A673 (cell line): ENCODE measurements at regions not wholly inside any gene's neighbourhood (a gene's known extent, or its start where the extent isn't known, plus 50 kb on each side); places are given as distances from the start of the nearest gene placed in this dataset.

Experiments used
- BruUV-seq: library from RNA; stranded (reverse); fragments of 400-500 nt; replicated peaks from 2 replicates; lab custom pipeline; 2021; lab: Mats Ljungman, UMichigan
- CTCF ChIA-PET: fragments of 300-600 bp; sonication (Branson Sonifier 250); formaldehyde crosslinking; loops from one replicate; lab custom pipeline; 2022; ENCODE audit warnings: antibody characterized with exemption; lab: Charles Lee
- POLR2A ChIA-PET: fragments of 300-600 bp; sonication (Branson Sonifier 250); formaldehyde crosslinking; loops from one replicate; lab custom pipeline; 2022; ENCODE audit warnings: antibody characterized with exemption; ENCODE audit not compliant: low non-redundant PET; lab: Charles Lee
- DNase-seq: peaks from one replicate; pipeline ENCODE4 v3.0.0-alpha.2; 2015; ENCODE audit warnings: low spot score
- H3K27ac ChIP-seq: fragments of 200-600 bp; sonication (generic); 2 replicates; pipeline ENCODE4 v1.5.1; 2016; ENCODE audit warnings: mixed run types, low read depth, mild to moderate bottlenecking, mixed read lengths, antibody characterized with exemption, low read length; ENCODE audit not compliant: poor library complexity, severe bottlenecking
- H3K27me3 ChIP-seq: fragments of 200-600 bp; sonication (generic); replicated peaks from 2 replicates; pipeline ENCODE4 v1.6.1; 2017; ENCODE audit warnings: mixed run types, low read depth, mild to moderate bottlenecking, mixed read lengths, antibody characterized with exemption, low read length; ENCODE audit not compliant: insufficient read depth, poor library complexity
- H3K36me3 ChIP-seq: fragments of 200-600 bp; sonication (generic); 2 replicates; pipeline ENCODE4 v1.6.1; 2016; ENCODE audit warnings: mixed run types, mild to moderate bottlenecking, mixed read lengths, antibody characterized with exemption, low read length; ENCODE audit not compliant: insufficient read depth, poor library complexity, severe bottlenecking
- H3K4me1 ChIP-seq: fragments of 200-600 bp; sonication (generic); 2 replicates; pipeline ENCODE4 v1.6.1; 2017; ENCODE audit warnings: mixed run types, mild to moderate bottlenecking, mixed read lengths, antibody characterized with exemption, low read length; ENCODE audit not compliant: insufficient read depth, poor library complexity, severe bottlenecking
- H3K4me3 ChIP-seq: fragments of 200-600 bp; sonication (generic); 2 replicates; pipeline ENCODE4 v1.5.1; 2016; ENCODE audit warnings: low read depth, mixed run types, mild to moderate bottlenecking, mixed read lengths, low read length; ENCODE audit not compliant: poor library complexity, severe bottlenecking
- H3K9me3 ChIP-seq: fragments of 200-600 bp; sonication (generic); 2 replicates; pipeline ENCODE4 v1.6.1; 2016; ENCODE audit warnings: mixed run types, low read depth, mild to moderate bottlenecking, mixed read lengths, antibody characterized with exemption, low read length; ENCODE audit not compliant: poor library complexity, severe bottlenecking
- EZH2 ChIP-seq: fragments of 200-600 bp; sonication (generic); IDR thresholded peaks from 2 replicates; pipeline ENCODE4 v1.6.1; 2017; ENCODE audit warnings: borderline replicate concordance, low read depth, mild to moderate bottlenecking, mixed read lengths, antibody characterized with exemption, low read length; ENCODE audit not compliant: poor library complexity, severe bottlenecking
- intact Hi-C: fragments of 100-400 bp; cut with micrococcal nuclease; formaldehyde crosslinking; loops from one replicate; pipeline ENCODE4 v1.10.0; 2022; ENCODE audit not compliant: unreplicated experiment
- TF ChIP-seq, protein P1 (sequence below): fragments of 300-800, 200-600 bp; sonication (generic); conservative IDR thresholded peaks from 2 replicates; pipeline ENCODE4 v1.5.1; 2017; ENCODE audit warnings: low read depth, mild to moderate bottlenecking, antibody characterized with exemption, low read length, moderate library complexity, mixed read lengths

DNA sequence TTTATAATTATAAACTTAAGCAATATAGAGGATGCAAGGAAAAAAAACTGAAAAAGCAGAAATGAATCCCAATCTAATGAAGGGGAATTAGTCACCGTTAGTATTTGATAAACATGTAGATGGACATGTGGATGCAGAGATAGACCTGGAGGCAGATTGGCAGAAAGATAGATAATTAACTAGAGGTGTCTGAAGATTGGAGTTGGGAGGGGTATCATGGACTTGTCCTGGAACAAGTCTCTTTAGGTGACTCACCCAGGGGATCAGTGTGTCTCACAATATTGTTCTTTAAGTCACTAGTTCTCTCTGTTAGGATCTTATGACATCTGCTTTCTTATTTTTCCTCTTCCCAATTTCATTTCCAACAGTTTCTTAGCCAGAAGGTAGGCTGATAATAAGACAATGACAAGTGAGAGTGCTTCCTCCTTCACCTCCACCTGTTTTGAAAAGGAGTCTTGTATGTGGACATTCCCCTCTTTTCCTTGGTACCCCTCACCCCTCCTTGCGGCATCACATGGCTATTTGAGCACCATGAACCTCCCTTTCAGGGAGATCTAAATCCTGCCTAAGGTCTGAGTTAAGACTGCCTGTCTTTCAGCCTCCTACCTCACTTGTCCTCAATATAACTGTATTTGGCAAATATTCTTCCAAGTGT, 987.7 kb downstream of the TSN start:
- no peaks in the 10 kb centered on the region for H3K36me3 ChIP-seq
- BruUV-seq = no TSS peak
- ChIA-PET POLR2A (no interaction called here), CTCF (no interaction called here)
- peaks cover 20% of the 10 kb centered on the region for H3K4me1 ChIP-seq
- H3K27me3 ChIP-seq = no peaks in the 10 kb centered on the region
- TF ChIP-seq, protein P1, sequence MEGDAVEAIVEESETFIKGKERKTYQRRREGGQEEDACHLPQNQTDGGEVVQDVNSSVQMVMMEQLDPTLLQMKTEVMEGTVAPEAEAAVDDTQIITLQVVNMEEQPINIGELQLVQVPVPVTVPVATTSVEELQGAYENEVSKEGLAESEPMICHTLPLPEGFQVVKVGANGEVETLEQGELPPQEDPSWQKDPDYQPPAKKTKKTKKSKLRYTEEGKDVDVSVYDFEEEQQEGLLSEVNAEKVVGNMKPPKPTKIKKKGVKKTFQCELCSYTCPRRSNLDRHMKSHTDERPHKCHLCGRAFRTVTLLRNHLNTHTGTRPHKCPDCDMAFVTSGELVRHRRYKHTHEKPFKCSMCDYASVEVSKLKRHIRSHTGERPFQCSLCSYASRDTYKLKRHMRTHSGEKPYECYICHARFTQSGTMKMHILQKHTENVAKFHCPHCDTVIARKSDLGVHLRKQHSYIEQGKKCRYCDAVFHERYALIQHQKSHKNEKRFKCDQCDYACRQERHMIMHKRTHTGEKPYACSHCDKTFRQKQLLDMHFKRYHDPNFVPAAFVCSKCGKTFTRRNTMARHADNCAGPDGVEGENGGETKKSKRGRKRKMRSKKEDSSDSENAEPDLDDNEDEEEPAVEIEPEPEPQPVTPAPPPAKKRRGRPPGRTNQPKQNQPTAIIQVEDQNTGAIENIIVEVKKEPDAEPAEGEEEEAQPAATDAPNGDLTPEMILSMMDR = no peak
- TF ChIP-seq EZH2 = no peak
- H3K4me3 ChIP-seq = no peak overlapping the region
- no peak overlapping the region for H3K27ac ChIP-seq
- intact Hi-C loops = loop anchor here (10.0 kb wide), 1 partner anchor 348 kb away; no protein-coding TSS in a partner anchor
- no peaks in the 10 kb centered on the region for H3K9me3 ChIP-seq
- DNase-seq = no peak

DNA sequence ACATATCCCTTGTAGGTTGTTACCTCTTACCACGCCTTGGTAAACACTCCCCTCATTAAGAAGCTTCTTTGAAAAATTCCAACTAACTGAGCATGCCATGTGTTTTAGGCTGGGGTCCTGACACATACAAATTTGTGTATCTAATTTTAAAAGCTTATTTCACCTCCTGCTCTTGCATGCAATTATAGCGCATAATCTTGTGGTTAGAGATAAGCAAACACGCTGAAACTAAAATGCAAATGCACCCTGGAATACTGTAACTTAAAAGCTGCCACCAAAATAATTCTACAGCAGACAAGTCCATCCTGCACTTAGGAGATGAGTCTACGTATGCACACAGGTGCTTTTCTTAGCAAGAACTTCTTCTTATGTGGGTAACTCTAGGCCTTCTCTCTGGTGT, 990.2 kb downstream of the TSN start:
- no TSS peak for BruUV-seq
- intact Hi-C loops = loop anchor here (5.0 to 10.0 kb wide), 5 partner anchors 182 to 933 kb away; no protein-coding TSS in a partner anchor
- no peaks in the 10 kb centered on the region for H3K36me3 ChIP-seq
- no peak overlapping the region for H3K4me3 ChIP-seq
- ChIA-PET POLR2A (interaction anchor here (0.6 kb wide), 1 partner anchor 19 kb away, joined by 3 read pairs; no protein-coding TSS in a partner anchor), CTCF (no interaction called here)
- DNase-seq = peak; percentile 11
- no peak for TF ChIP-seq EZH2
- TF ChIP-seq, protein P1 = no peak
- no peaks in the 10 kb centered on the region for H3K9me3 ChIP-seq
- no peaks in the 10 kb centered on the region for H3K27me3 ChIP-seq
- peaks cover 42% of the 10 kb centered on the region for H3K4me1 ChIP-seq
- H3K27ac ChIP-seq = no peak overlapping the region

DNA sequence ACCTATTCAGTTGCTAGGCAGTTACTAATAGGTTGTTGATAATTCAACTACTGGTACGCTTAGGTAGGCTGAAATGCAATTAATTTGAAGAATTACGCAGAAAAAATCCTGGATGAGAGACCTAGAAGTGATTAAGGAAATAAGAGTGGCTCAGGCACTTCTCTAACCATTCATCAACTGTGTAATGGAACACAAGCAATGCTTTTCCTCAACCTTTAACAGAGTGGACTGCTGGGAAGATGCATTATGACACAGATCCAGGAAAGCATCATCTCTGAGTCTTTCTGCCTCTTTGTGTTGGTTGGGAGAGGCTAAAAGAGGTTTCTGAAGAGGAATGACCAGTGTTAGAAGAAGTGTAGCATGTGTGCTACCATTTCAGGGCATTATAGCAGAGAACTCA, 992.2 kb downstream of the TSN start:
- intact Hi-C loops = loop anchor here (1.0 to 10.0 kb wide), 8 partner anchors 180 to 935 kb away; no protein-coding TSS in a partner anchor
- POLR2A ChIA-PET = no interaction called here
- CTCF ChIA-PET = no interaction called here

More for the DNA sequence above, 992.2 kb downstream of the TSN start:
- TF ChIP-seq, protein P1 = no peak
- TF ChIP-seq EZH2 = no peak
- Histone ChIP-seq H3K36me3 (no peaks in the 10 kb centered on the region), H3K27me3 (no peaks in the 10 kb centered on the region), H3K9me3 (no peaks in the 10 kb centered on the region), H3K4me3 (no peak overlapping the region), H3K4me1 (peaks cover 48% of the 10 kb centered on the region), H3K27ac (peak overlapping the region; percentile 70)
- no TSS peak for BruUV-seq
- no peak for DNase-seq
